Nucleus accumbens (tissue), 56 donors: ENCODE measurements at regions not wholly inside any gene's neighbourhood (a gene's known extent, or its start where the extent isn't known, plus 50 kb on each side); places are given as distances from the start of the nearest gene placed in this dataset.

Experiments used
- DNase-seq, 56 donors: peaks; one replicate each; lab custom pipeline; 2025; lab: John Stamatoyannopoulos, UW

DNA sequence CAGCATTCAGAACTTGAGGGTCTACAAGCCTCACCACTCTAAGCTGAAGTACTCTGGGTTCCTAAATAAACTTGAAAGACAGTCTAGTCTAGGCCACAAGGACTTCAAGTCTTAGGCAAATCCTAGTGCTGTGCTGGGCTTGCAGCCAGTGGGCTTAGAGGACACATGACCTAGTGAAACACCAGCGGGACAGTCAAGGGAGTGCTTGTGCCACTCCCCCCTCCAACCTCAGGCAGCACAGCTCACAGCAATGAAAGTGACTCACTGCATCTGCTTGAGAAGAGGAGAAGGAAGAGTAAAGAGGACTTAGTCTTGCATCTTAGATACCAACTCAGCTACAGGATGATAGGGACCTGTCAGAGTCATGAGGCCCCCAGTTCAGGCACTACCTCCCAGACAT, 438.1 kb downstream of the IPO8 start:
- DNase-seq, result no peak

DNA sequence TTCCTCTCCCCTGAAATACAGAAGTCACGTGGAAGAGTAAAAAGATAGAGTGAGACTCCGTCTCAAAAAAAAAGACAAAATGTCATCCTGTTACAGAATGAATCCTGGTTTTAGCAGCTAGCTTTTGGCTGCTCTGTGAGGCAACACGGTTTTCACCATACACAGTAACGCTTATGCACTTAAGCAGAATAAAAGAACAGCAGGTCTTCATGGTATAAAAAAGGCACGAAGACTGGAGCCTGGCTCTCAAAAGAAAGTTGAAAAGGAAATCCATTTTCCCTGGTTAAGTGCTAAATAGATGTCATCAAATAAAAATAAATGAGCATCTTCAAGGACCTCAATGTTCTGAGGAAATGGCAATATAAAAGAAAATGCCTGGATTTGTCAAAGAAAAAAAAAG, 444.1 kb downstream of the IPO8 start:
- no peak for DNase-seq

DNA sequence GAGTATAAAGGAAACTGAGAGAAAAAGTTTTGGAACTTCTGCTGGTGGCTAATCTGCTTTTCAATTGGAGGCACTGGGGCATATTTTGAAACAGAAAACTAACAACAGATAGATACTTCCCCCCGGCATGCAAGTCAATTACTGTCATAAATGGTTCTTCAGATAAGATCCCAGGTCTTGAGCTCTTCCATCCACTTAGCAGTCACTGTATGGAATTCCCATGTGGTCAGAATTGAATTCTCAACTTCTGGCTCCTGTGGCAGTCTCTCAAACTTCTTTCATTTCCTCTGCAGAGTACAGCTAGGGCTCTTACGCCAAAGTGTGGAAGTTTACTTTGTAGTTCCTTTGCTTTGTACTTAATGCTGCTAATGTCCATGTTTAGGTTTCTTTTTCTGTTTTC, 452.2 kb downstream of the IPO8 start:
- DNase-seq, result no peak

DNA sequence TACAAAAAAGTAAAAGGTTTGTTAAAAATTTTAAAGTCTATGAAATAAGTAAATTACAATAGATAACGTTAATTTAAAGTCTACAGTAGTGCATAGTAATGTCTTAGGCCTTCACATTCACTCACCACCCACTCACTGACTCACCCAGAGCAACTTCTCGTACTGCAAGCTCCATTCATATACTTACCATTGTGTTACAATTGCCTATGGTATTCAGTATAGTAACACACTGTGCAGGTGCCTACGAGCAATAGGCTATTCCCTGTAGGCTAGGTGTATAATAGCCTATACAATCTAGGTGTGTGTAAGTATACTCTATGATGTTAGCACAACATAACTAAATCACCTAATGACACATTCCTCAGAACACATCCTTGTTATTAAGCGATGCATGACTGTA, 435.3 kb upstream of the TMTC1 start:
- peak in 1 of 56 donors; percentile 1 for DNase-seq

DNA sequence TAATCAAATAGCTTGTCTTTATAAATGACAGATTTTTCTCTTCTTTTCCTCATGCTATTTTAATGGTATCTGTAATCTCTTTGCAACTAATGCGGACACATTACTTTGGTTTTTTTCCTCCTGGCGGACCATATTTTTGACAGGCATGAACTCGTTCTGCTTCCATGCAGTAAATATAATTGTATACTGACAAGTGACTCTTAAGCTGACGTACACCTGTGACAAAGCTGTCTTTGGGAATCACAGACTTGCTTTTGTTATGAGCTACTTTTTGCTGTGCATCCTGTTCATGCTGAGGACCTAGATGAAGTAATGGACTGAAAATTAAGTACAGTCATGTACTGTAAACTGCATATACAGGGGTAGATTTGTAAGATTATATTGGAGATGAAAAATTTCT, 434.3 kb upstream of the TMTC1 start:
- no peak for DNase-seq

DNA sequence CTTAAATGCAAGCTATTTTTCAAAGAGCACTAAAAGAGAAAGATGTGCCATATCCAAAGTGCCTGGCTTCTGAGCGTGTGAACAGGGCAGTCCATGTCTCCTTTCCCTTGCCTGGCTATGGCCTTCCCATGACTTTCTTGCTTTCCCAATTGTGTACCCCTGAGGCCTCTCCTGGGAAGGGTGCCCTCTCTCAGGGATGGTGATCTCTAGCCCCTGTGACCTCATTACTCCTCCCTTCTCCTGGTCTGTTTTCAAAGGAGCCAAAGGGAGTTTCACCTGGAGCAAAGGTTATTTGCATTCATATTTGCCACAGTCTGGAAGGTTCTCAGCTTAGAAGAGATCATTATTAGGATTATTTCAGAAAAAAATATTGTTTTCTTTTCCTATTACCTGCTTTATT, 429.4 kb upstream of the TMTC1 start:
- no peak for DNase-seq

DNA sequence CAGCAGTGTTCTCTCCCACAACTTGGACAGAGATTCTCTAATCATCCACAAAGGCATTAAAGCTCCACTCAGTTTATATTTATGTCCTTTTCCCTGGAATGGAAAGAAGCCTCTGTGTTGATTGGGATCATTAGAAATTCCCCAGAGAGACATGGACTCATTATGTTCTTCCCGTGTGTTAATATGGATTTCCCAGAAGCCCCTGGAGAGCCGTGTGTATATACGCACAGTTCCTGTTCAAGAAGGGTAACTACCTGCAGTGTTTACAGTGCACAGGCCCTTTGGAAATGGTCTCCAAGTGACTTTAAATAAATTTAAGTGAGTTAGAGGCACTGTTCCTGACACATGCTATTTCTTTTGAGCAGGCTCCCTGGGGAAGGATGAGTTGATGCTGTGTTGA, 428.0 kb upstream of the TMTC1 start:
- no peak for DNase-seq

DNA sequence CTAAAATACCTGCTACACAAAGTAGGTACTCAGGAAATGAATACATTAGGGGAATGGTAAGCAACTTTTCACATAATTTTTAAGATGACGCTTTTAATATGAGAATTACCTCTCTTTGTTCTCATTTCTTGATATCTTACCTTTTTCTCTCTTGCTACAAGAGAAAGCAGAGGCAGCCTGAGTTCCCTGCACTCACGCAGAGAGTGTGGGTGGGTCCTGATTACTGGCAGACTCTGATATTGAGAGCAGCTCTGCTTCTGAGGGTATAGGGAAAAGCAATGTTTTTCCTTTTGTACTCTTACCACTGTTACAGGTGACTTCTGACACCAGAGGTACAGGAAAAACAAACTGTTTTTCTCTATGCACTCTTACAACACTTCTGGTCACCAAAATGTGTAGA, 420.2 kb upstream of the TMTC1 start:
- DNase-seq, result peak in 21 of 56 donors; percentile 2 to 78 (median 35)

DNA sequence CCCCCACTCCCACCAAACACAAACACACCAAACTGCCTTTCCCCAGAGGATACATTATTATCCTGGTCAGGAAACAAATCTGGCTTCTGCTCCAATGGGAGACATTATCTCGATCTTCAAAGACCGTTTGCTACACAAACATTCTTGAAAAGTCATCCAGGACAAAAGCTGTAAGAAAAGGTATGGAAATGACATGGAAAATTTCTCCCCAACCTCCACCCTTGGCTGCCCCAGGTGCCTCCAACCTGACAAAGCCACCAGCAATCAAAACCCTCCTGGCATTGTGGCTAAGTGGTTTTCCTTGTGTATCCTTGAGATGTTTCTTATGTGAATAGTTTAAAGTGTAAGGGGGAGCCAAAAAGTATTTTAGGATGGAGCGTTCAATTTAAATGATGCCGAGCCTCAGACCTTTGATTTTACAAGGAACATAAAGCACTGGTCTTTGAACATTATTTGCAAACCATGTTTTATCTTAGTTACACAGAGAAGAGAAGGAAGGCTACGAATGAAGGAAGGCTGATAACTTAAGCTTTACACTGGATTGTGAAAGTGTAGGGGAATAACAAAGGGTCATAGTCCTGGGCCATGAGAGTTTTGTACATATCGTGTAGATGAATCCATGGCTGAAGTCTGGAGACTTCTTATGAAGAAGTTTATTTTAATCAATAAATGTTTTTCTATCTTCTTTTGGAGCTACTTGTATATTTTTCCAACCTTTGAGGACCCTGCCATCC, 418.9 kb upstream of the TMTC1 start:
- DNase-seq, result no peak

DNA sequence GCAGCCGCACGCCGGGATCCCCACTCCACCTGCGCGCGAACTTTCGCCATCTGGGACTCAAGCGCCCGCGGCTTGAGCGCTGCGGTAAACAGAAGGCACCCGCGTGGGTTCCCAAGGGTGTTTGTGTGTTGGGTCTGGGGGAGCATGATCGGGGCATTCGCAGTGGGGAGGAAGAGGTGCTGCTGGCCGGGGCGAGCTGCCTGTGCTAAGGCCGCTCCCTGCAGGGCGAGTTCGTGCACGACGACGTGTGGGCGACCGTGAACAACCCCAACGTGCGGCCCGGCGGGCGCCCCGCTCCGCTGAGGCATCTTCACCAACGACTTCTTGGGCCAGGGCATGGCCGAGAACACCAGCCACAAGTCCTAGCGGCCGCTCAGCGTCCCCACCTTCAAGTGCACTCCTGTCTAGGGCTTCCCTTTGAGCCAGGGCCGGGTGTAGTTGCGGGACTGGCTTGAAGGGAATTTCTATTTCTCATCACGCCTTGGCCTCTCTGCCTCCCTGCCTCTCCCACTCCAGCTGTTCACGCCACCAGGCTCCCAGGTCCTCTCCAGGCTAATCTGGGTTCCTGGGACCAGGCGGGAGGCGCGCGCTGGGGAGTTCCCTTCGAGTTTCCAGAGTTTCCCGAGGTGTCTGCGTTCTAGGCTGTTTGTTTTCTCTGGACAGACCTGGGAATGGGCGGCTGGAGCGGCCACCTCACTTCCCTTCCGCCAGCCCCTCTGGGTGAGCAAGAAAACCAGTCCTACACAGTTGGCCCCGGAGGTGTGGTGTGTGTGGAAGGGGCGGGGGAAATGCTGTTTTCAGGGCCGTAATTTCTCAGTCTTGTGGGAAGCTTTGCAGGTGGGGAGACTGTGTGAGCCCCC, 417.8 kb upstream of the TMTC1 start:
- DNase-seq, result peak in 1 of 56 donors; percentile 6

DNA sequence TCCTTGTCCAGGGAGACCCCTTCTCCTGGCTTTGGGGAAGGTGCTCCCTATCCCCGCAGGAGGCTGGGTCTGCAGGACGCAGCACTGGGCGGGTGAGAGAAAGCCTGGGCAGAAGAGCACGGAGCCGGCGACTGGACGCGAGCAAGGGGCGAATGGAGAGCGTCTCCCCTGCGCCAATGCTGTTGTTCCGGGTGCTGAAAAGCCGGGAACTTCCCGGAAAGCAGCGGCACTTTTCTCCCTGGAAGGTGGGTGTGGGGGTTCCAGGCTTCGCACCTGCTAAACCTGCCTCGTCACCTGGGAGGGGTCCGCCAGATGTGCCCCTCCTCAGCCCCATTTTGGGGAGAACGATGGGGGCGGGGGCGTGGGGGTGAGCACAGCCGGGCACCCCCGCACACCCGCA, 417.1 kb upstream of the TMTC1 start:
- no peak for DNase-seq

DNA sequence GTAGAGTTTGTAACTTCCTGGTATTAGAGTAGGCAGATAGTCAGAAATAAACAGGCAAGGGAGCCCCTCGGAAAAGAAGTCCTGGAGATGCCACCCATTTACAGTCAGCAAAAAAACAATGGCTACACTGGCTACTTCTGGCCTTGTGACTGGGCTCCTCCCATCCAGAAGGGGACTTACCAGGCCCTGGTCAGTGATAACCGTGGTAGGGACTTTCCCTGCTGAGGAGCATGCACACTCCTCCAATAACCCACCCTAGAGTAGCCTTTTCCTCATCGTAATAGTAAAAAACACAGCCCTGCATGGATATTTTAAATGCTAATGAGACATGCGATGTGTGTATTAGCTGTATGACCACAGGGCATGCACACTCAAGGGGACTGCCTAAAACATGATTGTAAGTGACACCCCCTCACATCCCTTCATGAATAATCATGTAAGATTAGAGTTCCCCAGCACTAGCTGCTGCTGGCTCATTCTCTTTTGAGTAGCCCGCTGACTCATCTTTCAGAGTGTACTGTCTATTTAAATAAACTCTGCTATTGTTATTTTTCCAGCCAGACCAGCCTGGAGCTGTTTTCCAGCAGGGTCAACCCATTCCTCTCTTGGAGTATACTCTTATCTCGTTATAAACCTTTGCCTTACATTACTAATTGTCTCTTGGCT, 413.8 kb upstream of the TMTC1 start:
- DNase-seq, result no peak

DNA sequence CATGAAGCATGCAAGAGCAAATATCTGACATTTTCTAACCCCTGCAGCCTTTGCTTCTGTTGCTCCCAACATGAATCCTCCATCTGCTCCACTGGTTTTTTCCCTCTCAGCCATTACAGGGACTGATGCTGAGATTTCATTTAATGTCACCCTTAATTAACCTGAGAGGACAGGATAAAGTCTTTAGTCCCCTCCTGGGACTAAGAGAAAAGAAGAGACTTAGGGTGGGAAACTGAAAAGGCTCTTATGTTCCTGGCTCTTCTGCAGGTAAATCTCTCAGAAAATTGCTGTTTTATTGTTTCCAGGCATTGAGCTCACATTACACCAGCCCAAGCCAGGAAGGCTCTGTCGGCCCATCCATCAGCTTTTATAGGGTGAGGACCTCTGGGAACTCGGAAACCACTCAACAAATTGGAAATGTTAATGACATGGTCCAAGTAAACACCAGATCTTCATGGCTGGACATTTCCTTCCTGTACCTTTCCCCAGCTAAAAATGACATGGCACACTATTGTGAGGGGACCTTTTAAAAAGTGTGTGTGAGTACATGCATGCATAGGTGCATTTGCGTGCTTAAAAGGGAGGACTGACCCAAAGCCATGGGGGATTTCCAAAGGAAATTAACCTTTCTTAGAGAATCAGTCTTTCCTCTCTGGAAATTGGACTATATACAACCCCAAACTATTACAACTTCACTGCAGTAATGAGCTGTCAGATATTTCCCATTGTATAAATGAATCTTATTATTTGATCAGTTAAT, 408.1 kb upstream of the TMTC1 start:
- no peak for DNase-seq

DNA sequence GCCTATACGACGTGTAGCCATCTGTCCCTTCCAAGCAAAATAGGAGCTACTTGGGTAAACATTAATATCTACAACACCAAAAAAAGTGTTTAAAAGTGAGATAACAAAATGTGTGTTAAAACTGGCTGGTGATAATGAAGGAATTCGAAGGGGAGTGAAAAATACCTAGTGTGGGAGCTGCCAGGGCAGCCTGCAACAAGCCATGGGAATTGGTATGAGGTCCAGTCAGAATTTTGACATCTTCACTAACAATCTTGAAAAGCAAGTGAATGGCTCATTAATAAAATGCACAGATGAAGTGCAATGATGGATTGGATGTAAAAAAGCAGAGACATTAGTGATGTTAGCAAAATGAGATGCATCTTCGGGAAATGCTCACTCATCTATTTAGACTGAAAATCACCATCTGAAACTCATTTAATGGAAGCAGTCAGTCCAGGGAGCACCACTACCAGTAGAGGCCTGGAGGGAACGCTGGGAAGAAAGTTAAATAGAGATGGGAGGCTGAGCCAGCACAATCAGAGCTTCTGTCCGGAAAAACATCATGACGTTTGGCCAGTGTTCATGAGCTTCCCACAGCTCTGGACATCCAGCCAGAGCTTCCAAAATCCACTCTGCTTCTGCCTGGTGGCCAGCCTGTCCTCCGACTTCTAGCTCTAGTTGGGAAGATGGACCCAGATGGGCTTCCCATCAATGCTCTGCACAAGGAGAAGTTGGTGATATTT, 405.0 kb upstream of the TMTC1 start:
- no peak for DNase-seq

DNA sequence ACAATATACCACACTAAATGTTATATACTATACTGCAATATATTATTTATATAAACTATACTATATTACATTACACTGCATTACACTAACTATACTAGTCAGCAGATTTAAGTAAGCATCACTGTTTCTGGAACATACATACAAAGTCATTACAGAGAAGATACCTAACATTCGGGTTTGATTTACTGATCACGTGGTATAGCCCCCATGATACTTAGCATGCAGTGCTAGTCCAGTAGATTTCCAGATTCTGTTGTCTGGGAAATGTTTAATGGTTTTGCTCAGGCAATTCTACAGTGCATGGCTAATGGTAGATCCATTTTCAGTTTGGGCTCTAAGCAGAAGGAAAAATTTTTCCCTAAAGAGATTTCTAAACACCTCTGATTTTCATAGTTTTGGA, 403.7 kb upstream of the TMTC1 start:
- DNase-seq, result no peak

DNA sequence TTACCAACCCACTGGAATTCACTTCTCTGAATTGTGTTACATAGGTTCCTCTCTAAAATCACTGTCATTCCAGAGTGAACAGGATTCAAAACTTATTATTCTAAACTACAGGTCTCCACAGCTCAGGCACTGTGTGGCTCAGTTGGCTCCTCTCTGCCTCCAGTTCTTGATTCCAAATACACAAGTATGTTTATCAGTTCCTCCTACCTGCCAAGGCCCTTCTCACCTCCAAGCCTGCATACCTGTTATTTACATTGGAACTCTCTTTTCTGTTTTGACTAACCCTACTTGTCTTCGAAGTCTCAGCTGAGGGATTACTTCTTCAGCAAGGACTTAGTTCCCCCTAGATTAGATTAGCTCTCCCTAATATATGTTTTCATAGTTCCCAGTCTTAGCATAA, 397.6 kb upstream of the TMTC1 start:
- no peak for DNase-seq

DNA sequence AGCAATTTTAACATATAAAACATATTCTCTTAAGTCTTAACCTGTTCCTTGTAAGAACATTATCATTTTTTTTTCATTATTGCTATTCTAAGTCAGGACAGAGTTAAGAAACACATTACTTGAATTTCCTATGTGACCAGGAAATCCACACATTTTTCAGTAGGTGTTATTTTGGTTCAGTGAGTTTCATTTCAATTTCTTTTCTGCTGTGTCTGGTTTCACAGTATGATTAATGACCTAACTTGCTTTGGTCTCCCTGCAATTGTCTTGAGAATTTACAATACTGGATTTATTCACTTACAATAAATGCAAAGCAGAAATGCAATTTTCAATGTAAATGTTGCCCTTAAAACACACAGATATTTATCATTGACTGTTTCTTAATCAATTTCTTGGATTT, 396.9 kb upstream of the TMTC1 start:
- DNase-seq, result no peak

DNA sequence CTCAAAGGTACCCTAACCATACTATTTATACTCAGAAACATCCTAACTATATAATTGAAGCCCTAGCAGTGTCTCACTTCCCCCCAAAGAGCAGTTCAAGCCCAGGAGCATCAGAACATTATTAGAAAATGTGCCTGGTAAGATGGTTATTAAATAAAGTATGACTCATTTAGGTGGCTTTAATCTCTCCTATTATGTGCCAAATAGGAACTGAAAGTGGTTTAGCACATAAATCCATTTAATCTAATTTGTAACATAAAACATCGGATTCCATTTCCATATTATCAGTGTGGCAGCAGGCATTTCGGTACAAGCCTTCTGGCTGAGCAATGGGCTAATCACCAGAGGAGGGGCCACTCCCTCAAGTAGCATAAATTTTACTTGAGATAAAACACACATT, 395.2 kb upstream of the TMTC1 start:
- no peak for DNase-seq

DNA sequence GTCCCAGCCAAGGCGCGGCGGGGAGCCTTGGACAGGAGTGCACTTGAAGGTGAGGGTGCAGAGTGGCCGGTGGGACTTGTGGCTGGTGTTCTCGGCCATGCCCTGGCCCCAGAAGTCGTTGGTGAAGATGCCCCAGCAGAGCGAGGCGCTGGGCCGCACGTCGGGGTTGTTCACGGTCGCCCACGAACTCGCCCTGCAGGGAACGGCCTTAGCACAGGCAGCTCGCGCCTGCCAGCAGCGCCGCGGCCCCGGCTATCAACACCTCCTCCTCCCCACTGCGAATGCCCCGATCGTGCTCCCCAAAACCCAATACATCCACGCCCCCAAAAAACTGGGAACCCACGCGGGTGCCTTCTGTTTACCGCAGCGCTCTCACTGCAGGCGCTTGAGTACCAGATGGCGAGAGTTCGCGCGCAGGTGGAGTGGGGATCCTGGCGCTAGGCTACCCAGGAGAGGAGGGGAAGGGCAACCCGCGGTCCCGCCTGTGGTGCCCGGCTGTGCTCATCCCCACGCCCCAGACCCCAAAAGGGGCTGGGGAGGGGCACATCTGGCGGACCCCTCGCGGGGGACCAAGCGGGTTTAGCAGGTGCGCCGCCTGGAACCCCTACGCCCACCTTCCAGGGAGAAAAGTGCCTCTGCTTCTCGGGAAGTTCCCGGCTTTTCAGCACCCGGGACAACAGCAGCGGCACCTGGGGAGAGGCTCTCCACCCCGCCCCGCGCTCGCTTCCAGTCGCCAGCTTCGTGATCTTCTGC, 386.3 kb upstream of the TMTC1 start:
- DNase-seq, result peak in 1 of 56 donors; percentile 2
